ENCODE measurements at regions not wholly inside any gene's neighbourhood (a gene's known extent, or its start where the extent isn't known, plus 50 kb on each side); places are given as distances from the start of the nearest gene placed in this dataset.

DNA sequence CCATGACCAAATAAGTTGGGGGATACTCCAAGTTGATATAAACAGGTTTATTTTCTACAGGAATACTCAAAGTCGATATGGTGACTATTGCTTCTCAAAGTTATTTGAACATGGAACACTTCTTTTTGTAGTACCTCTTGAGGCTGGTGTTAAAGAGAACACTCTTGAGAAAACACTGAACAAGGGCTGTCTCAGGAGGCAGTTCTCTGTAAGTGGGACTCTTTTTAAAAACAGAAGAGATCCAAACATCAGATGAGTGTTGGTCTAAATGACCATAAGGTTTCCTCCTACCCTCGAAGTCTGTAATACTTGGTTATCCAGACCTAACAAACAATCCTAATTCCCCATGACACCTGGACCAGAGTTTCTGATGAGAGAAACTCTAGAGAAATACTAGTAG lies 223.2 kb upstream of the TEX13C start:
- Histone ChIP-seq H3K9me3 (ENCODE audit: insufficient read depth, low read depth, low read length) (no peaks in the 10 kb centered on the region), H3K4me1 (ENCODE audit: insufficient read depth, low read length, poor library complexity, severe bottlenecking) (no peaks in the 10 kb centered on the region), H3F3A (ENCODE audit: low read depth) (no peaks in the 10 kb centered on the region), H2AFZ (ENCODE audit: low read length) (no peak overlapping the region), H3K36me3 (ENCODE audit: insufficient read depth, low read length) (no peaks in the 10 kb centered on the region), H4K20me1 (ENCODE audit: insufficient read depth, low read length, poor library complexity, severe bottlenecking) (no peaks in the 10 kb centered on the region), H3K9ac (ENCODE audit: low read depth, low read length, poor library complexity, severe bottlenecking) (no peak overlapping the region), H3K4me2 (ENCODE audit: low read depth, low read length, poor library complexity, severe bottlenecking) (no peak overlapping the region), H3K27me3 (ENCODE audit: insufficient read depth, low read length, poor library complexity, severe bottlenecking) (no peaks in the 10 kb centered on the region), H3K9me2 (replicated peaks; ENCODE audit: low read depth, low read length) (no peaks in the 10 kb centered on the region), H3K4me3 (ENCODE audit: low read length, poor library complexity, severe bottlenecking) (no peak overlapping the region), H3K79me2 (ENCODE audit: insufficient read depth, low read length) (no peaks in the 10 kb centered on the region)
- TF ChIP-seq, protein P1, sequence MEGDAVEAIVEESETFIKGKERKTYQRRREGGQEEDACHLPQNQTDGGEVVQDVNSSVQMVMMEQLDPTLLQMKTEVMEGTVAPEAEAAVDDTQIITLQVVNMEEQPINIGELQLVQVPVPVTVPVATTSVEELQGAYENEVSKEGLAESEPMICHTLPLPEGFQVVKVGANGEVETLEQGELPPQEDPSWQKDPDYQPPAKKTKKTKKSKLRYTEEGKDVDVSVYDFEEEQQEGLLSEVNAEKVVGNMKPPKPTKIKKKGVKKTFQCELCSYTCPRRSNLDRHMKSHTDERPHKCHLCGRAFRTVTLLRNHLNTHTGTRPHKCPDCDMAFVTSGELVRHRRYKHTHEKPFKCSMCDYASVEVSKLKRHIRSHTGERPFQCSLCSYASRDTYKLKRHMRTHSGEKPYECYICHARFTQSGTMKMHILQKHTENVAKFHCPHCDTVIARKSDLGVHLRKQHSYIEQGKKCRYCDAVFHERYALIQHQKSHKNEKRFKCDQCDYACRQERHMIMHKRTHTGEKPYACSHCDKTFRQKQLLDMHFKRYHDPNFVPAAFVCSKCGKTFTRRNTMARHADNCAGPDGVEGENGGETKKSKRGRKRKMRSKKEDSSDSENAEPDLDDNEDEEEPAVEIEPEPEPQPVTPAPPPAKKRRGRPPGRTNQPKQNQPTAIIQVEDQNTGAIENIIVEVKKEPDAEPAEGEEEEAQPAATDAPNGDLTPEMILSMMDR (conservative IDR thresholded peaks at IDR 0.05; ENCODE audit: low read length), result no peak
- TF ChIP-seq EZH2phosphoT487 (IDR thresholded peaks at IDR 0.05; ENCODE audit: borderline replicate concordance), result no peak

DNA sequence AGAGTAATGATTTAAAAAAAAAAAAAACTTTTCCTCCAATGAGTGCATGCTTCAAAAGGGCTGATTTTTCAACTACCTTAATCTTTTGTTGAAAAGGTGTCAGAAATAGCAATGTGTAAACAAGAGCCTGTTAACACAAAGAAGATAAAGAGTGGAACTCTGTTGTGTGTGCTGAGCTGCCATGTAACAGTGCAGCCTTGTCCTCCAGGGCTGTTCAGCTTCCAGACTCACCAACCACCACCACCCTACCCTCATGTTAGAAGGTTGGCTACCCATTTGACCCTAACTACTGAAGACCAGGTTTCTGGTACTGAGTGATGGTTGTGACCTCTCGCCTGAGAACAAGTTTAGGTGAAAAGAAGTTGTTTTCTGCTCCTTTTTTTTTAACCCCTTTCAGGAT lies 222.8 kb upstream of the TEX13C start:
- Histone ChIP-seq H3K36me3 (ENCODE audit: insufficient read depth, low read length) (no peaks in the 10 kb centered on the region), H3F3A (ENCODE audit: low read depth) (no peaks in the 10 kb centered on the region), H3K9ac (ENCODE audit: low read depth, low read length, poor library complexity, severe bottlenecking) (no peak overlapping the region), H3K4me1 (ENCODE audit: insufficient read depth, low read length, poor library complexity, severe bottlenecking) (no peaks in the 10 kb centered on the region), H3K9me2 (replicated peaks; ENCODE audit: low read depth, low read length) (no peaks in the 10 kb centered on the region), H3K9me3 (ENCODE audit: insufficient read depth, low read depth, low read length) (no peaks in the 10 kb centered on the region), H3K79me2 (ENCODE audit: insufficient read depth, low read length) (no peaks in the 10 kb centered on the region), H3K4me2 (ENCODE audit: low read depth, low read length, poor library complexity, severe bottlenecking) (no peak overlapping the region), H4K20me1 (ENCODE audit: insufficient read depth, low read length, poor library complexity, severe bottlenecking) (no peaks in the 10 kb centered on the region), H3K4me3 (ENCODE audit: low read length, poor library complexity, severe bottlenecking) (no peak overlapping the region), H2AFZ (ENCODE audit: low read length) (no peak overlapping the region), H3K27me3 (ENCODE audit: insufficient read depth, low read length, poor library complexity, severe bottlenecking) (no peaks in the 10 kb centered on the region)
- TF ChIP-seq, protein P1 (conservative IDR thresholded peaks at IDR 0.05; ENCODE audit: low read length), result no peak
- no peak for TF ChIP-seq EZH2phosphoT487 (IDR thresholded peaks at IDR 0.05; ENCODE audit: borderline replicate concordance)

DNA sequence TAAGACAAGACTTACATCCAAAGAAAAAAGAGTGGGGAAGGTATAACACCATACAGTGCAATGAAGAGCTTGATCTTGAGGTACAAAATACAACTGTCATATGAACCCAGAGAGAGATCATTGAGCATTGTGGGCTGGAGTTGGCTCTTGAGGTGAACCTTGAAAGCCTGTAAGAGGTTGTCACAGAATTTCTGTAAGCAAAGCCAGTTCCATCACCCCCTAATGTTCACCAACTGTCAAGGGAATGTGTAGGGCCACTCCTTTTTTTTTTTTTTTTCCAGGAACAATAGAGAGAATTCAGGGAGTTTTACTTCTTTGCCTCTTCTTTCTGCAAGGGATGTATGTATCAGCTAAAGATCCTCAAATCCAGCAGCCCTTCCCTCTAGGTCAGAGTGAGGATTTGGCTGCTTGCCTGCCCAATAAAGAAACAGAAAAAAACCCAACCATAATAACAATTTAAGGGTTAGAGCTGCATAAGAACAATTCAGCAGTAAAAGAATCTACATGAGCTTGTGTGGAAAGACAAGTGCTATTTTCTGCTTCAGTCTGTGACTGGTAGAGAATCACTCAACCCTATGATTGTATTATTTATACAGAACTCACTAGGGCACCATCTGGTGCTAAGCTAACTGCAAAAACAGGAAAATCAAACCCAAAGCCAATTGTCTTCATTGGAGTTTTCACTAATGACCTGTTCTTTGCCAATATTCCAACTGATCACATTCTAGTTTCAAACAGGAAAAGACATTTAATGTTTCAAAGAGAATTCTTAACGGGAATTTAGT lies 217.5 kb upstream of the TEX13C start:
- no peak overlapping the region for H3K4me3 ChIP-seq (ENCODE audit: low read length, poor library complexity, severe bottlenecking)
- no peaks in the 10 kb centered on the region for H3K9me3 ChIP-seq (ENCODE audit: insufficient read depth, low read depth, low read length)
- H3K36me3 ChIP-seq (ENCODE audit: insufficient read depth, low read length), result no peaks in the 10 kb centered on the region
- H4K20me1 ChIP-seq (ENCODE audit: insufficient read depth, low read length, poor library complexity, severe bottlenecking), result no peaks in the 10 kb centered on the region
- H3K4me1 ChIP-seq (ENCODE audit: insufficient read depth, low read length, poor library complexity, severe bottlenecking), result no peaks in the 10 kb centered on the region
- H3K27me3 ChIP-seq (ENCODE audit: insufficient read depth, low read length, poor library complexity, severe bottlenecking), result no peaks in the 10 kb centered on the region
- H3K79me2 ChIP-seq (ENCODE audit: insufficient read depth, low read length), result no peaks in the 10 kb centered on the region
- H3K9me2 ChIP-seq (replicated peaks; ENCODE audit: low read depth, low read length), result no peaks in the 10 kb centered on the region
- H3F3A ChIP-seq (ENCODE audit: low read depth), result no peaks in the 10 kb centered on the region
- TF ChIP-seq EZH2phosphoT487 (IDR thresholded peaks at IDR 0.05; ENCODE audit: borderline replicate concordance), result no peak
- TF ChIP-seq, protein P1 (conservative IDR thresholded peaks at IDR 0.05; ENCODE audit: low read length), result no peak
- H2AFZ ChIP-seq (ENCODE audit: low read length), result no peak overlapping the region
- H3K4me2 ChIP-seq (ENCODE audit: low read depth, low read length, poor library complexity, severe bottlenecking), result no peak overlapping the region
- no peak overlapping the region for H3K9ac ChIP-seq (ENCODE audit: low read depth, low read length, poor library complexity, severe bottlenecking)

Measured in Loucy (cell line).